ENCODE measurements at regions not wholly inside any gene's neighbourhood (a gene's known extent, or its start where the extent isn't known, plus 50 kb on each side); places are given as distances from the start of the nearest gene placed in this dataset.

- WGBS, 2 experiments (ENCODE audit: low coverage in 1 of 2, low lambda C conversion rate in 2 of 2, missing lambda C conversion rate in 2 of 2), result 75 to 82% methylated on average over 7 of the region's 7 CpGs
- H3K4me3 ChIP-seq, result no peak overlapping the region
These were observed 186.6 kb upstream of the IGFBP3 start for GRCh38 chr7:46107610-46108217.

DNA sequence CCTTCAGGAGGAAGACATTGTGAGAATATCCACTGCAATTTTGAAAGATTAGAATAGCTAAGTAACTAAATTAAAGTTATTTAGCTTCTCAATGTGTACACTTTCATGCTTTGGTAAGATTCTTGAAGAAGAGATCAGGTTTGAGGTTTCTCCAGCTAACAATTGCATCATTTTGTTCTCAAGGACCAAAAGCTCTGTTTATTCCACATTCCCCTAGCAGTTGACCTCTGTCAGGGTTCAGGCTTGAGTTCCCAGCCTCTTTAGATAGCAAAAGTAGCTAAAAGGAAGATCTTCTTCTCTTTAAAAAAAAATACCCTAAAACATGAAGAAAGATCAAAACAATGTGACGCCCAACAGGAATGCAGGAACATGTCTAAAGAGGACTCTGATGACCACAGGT is 179.4 kb upstream of the IGFBP3 start:
- H3K4me1 ChIP-seq (ENCODE audit: insufficient read depth), result no peaks in the 10 kb centered on the region
- no peak overlapping the region for H3K4me3 ChIP-seq
- H3K27ac ChIP-seq, result no peak overlapping the region
- 85 to 100% methylated on average over 1 of the region's 1 CpG for WGBS, 2 experiments (ENCODE audit: low coverage in 1 of 2, low lambda C conversion rate in 2 of 2, missing lambda C conversion rate in 2 of 2)
- H3K27me3 ChIP-seq (replicated peaks; ENCODE audit: insufficient read depth), result no peaks in the 10 kb centered on the region
- no peaks in the 10 kb centered on the region for H3F3A ChIP-seq (ENCODE audit: insufficient read depth)
- H3K79me2 ChIP-seq (ENCODE audit: insufficient read depth), result no peaks in the 10 kb centered on the region
- DNase-seq, result no peak
- no peak overlapping the region for H3K4me2 ChIP-seq (ENCODE audit: unreplicated experiment)
- TF ChIP-seq EZH2phosphoT487 (IDR thresholded peaks at IDR 0.05; ENCODE audit: insufficient read depth, low read depth), result no peak
- TF ChIP-seq EZH2 (IDR thresholded peaks at IDR 0.05; ENCODE audit: insufficient read depth, poor library complexity, severe bottlenecking), result no peak
- 0 out of 2 replicates have a peak, but pooled peaks cover 6% of the 10 kb centered on the region for H3K9me2 ChIP-seq (ENCODE audit: insufficient read depth)
- in situ Hi-C loops (cut with MboI), result no loop called here
- H4K20me1 ChIP-seq (ENCODE audit: insufficient read depth), result no peaks in the 10 kb centered on the region
- no peak overlapping the region for H3K9ac ChIP-seq
- H3K36me3 ChIP-seq (ENCODE audit: low read depth), result no peaks in the 10 kb centered on the region
- no peaks in the 10 kb centered on the region for H3K9me3 ChIP-seq (ENCODE audit: low read depth)
- H2AFZ ChIP-seq, result no peak overlapping the region

More at GRCh38 chr7:46107610-46108217, 186.6 kb upstream of the IGFBP3 start:
- H3K4me1 ChIP-seq (ENCODE audit: insufficient read depth), result no peaks in the 10 kb centered on the region
- no peaks in the 10 kb centered on the region for H3K36me3 ChIP-seq (ENCODE audit: low read depth)
- no peak overlapping the region for H3K4me2 ChIP-seq (ENCODE audit: unreplicated experiment)
- no peak for DNase-seq
- in situ Hi-C loops (cut with MboI), result no loop called here
- H3K9me3 ChIP-seq (ENCODE audit: low read depth), result no peaks in the 10 kb centered on the region
- H3F3A ChIP-seq (ENCODE audit: insufficient read depth), result no peaks in the 10 kb centered on the region
- no peak for TF ChIP-seq EZH2phosphoT487 (IDR thresholded peaks at IDR 0.05; ENCODE audit: insufficient read depth, low read depth)
- TF ChIP-seq EZH2 (IDR thresholded peaks at IDR 0.05; ENCODE audit: insufficient read depth, poor library complexity, severe bottlenecking), result no peak
- no peaks in the 10 kb centered on the region for H3K27me3 ChIP-seq (replicated peaks; ENCODE audit: insufficient read depth)
- H3K9ac ChIP-seq, result no peak overlapping the region
- H4K20me1 ChIP-seq (ENCODE audit: insufficient read depth), result no peaks in the 10 kb centered on the region
- no peak overlapping the region for H3K27ac ChIP-seq
- H3K79me2 ChIP-seq (ENCODE audit: insufficient read depth), result no peaks in the 10 kb centered on the region
- H2AFZ ChIP-seq, result no peak overlapping the region
- H3K9me2 ChIP-seq (ENCODE audit: insufficient read depth), result no peaks in the 10 kb centered on the region

GRCh38 chr7:46099076-46099475 is 178.0 kb upstream of the IGFBP3 start:
- no peaks in the 10 kb centered on the region for H3K4me1 ChIP-seq (ENCODE audit: insufficient read depth)
- H3K9me2 ChIP-seq (ENCODE audit: insufficient read depth), result 0 out of 2 replicates have a peak, but pooled peaks cover 6% of the 10 kb centered on the region
- no peak overlapping the region for H3K4me3 ChIP-seq
- H3K9ac ChIP-seq, result no peak overlapping the region
- no peaks in the 10 kb centered on the region for H3K36me3 ChIP-seq (ENCODE audit: low read depth)
- no peak overlapping the region for H3K27ac ChIP-seq
- no peaks in the 10 kb centered on the region for H3K79me2 ChIP-seq (ENCODE audit: insufficient read depth)
- H3F3A ChIP-seq (ENCODE audit: insufficient read depth), result no peaks in the 10 kb centered on the region
- no peaks in the 10 kb centered on the region for H3K27me3 ChIP-seq (replicated peaks; ENCODE audit: insufficient read depth)
- no peak overlapping the region for H3K4me2 ChIP-seq (ENCODE audit: unreplicated experiment)
- no peak for TF ChIP-seq EZH2 (IDR thresholded peaks at IDR 0.05; ENCODE audit: insufficient read depth, poor library complexity, severe bottlenecking)
- TF ChIP-seq EZH2phosphoT487 (IDR thresholded peaks at IDR 0.05; ENCODE audit: insufficient read depth, low read depth), result no peak
- H2AFZ ChIP-seq, result 0 out of 2 replicates have a peak overlapping the region, but pooled peaks have one; percentile 11
- H4K20me1 ChIP-seq (ENCODE audit: insufficient read depth), result no peaks in the 10 kb centered on the region
- DNase-seq, result no peak
- in situ Hi-C loops (cut with MboI), result no loop called here
- 95 to 96% methylated on average over 1 of the region's 1 CpG for WGBS, 2 experiments (ENCODE audit: low coverage in 1 of 2, low lambda C conversion rate in 2 of 2, missing lambda C conversion rate in 2 of 2)
- H3K9me3 ChIP-seq (ENCODE audit: low read depth), result no peaks in the 10 kb centered on the region

DNA sequence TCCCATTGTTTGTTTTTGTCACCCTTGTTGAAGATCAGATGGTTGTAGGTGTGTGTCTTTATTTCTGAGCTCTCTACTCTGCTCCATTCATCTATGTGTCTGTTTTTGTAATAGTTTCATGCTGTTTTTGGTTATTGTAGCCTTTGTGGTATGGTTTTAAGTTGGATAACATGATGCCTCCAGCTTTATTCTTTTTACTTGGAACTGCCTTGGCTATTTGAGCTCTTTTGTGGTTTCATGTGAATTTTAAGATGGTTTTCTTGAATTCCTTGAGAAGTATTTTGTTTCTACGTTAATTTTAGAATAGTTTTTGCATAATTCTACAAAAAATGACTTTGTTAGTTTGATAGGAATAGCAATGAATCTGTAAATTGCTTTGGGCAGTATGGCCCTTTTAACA is 170.0 kb upstream of the IGFBP3 start:
- Histone ChIP-seq H3K36me3 (ENCODE audit: low read depth) (no peaks in the 10 kb centered on the region), H2AFZ (no peak overlapping the region), H3K4me3 (no peak overlapping the region), H3K79me2 (ENCODE audit: insufficient read depth) (no peaks in the 10 kb centered on the region), H3K9me2 (ENCODE audit: insufficient read depth) (no peaks in the 10 kb centered on the region), H3K27me3 (replicated peaks; ENCODE audit: insufficient read depth) (no peaks in the 10 kb centered on the region), H3K27ac (no peak overlapping the region), H3K4me1 (ENCODE audit: insufficient read depth) (no peaks in the 10 kb centered on the region), H4K20me1 (ENCODE audit: insufficient read depth) (no peaks in the 10 kb centered on the region), H3K9ac (no peak overlapping the region), H3K4me2 (ENCODE audit: unreplicated experiment) (no peak overlapping the region), H3K9me3 (ENCODE audit: low read depth) (no peaks in the 10 kb centered on the region), H3F3A (ENCODE audit: insufficient read depth) (no peaks in the 10 kb centered on the region)
- 3 to 9% methylated on average over 1 of the region's 1 CpG for WGBS, 2 experiments (ENCODE audit: low coverage in 1 of 2, low lambda C conversion rate in 2 of 2, missing lambda C conversion rate in 2 of 2)
- in situ Hi-C loops (cut with MboI), result no loop called here
- TF ChIP-seq EZH2 (IDR thresholded peaks at IDR 0.05; ENCODE audit: insufficient read depth, poor library complexity, severe bottlenecking) (no peak), EZH2phosphoT487 (IDR thresholded peaks at IDR 0.05; ENCODE audit: insufficient read depth, low read depth) (no peak)
- DNase-seq, result no peak

Measured in GM23248 (cell line).